ENCODE measurements at regions not wholly inside any gene's neighbourhood (a gene's known extent, or its start where the extent isn't known, plus 50 kb on each side); places are given as distances from the start of the nearest gene placed in this dataset.

DNA sequence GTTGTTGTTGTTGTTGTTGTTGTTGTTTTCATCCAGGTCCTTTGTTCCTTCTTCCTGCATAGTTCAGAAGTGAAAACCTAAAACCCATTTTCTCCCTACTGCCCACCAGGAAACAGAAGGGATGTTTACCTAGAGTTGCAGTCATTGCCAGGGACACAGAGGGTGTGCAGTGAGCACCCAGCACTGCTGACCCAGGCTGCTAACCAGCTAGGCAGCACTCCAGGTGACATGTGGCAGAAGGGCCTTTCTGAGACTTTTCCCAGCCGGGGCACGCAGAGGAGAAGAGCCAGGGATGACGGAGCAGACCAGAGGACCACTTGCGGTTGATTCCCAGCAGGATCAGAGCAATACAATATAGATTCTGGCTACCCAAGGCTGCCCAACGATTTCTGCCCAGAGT lies 286.3 kb downstream of the BCL11A start:
- H3K4me2 ChIP-seq (ENCODE audit: low read length), result no peak overlapping the region
- no peaks in the 10 kb centered on the region for H3K27me3 ChIP-seq (ENCODE audit: control insufficient read depth, insufficient read depth, low read length)
- H3K36me3 ChIP-seq (ENCODE audit: insufficient read depth, low read length), result no peaks in the 10 kb centered on the region
- H3K4me1 ChIP-seq (ENCODE audit: control insufficient read depth, insufficient read depth, low read length), result no peaks in the 10 kb centered on the region
- no peaks in the 10 kb centered on the region for H3K9me3 ChIP-seq (replicated peaks; ENCODE audit: low read length)
- H3K9ac ChIP-seq (ENCODE audit: low read depth, low read length), result no peak overlapping the region
- no peak overlapping the region for H3K4me3 ChIP-seq (ENCODE audit: low read length)

DNA sequence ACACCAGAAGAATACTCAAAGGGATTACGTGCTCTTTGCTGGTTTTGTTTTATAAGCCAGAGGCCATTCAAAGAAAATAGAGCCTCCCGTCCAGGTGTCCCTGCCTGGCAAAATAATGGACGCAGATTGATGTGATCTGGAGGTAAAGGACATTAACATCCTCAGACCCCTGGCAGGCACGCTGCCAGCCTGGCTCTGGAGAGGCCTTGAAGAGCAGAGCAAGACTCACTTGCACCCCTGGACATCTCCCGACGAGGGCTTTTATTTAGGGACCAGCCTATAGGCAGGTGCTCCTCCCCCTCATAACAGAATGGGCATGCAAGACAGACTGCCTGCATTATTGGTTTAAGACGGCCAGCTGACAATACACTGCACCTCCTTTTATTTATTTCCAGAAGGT lies 291.3 kb downstream of the BCL11A start:
- no peaks in the 10 kb centered on the region for H3K36me3 ChIP-seq (ENCODE audit: insufficient read depth, low read length)

DNA sequence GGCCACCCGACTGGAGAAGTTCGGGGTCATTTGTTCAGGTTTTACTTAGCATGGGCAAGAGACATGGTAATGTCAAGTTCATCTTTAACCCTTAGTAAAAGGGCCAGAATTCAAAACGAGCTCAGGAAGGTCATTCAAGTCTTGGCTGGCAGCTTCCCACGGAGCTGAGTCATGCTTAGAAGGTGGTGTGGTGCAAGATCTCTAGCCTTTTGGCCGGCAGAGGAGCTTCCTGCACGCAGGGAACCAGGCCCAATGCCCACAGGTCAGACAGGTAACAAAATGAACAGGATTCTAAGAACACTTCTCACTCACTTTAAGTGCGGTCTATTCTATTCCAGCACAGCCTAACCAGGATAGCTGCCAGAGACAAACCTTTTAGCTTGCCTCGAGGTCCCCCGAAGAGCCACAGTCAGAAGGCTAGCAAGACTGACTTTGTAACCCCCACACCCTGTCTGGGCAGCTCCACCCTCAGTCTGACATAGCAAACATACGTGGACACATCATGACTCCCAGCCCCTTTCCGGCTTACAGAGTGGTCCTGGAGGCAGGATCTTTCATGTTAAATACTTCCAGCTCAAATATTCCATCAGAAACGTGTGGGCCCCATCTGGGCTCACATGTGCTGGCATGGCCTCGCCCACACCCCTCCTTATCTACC lies 292.7 kb downstream of the BCL11A start:
- H3K4me2 ChIP-seq (ENCODE audit: low read length), result no peak overlapping the region
- H3K36me3 ChIP-seq (ENCODE audit: insufficient read depth, low read length), result no peaks in the 10 kb centered on the region
- no peak overlapping the region for H3K9ac ChIP-seq (ENCODE audit: low read depth, low read length)
- H3K9me3 ChIP-seq (replicated peaks; ENCODE audit: low read length), result no peaks in the 10 kb centered on the region
- no peak overlapping the region for H3K4me3 ChIP-seq (ENCODE audit: low read length)
- no peaks in the 10 kb centered on the region for H3K27me3 ChIP-seq (ENCODE audit: control insufficient read depth, insufficient read depth, low read length)
- H3K4me1 ChIP-seq (ENCODE audit: control insufficient read depth, insufficient read depth, low read length), result no peaks in the 10 kb centered on the region

More for the DNA sequence above, 291.3 kb downstream of the BCL11A start:
- Histone ChIP-seq H3K27me3 (ENCODE audit: control insufficient read depth, insufficient read depth, low read length) (no peaks in the 10 kb centered on the region), H3K4me2 (ENCODE audit: low read length) (no peak overlapping the region), H3K4me1 (ENCODE audit: control insufficient read depth, insufficient read depth, low read length) (no peaks in the 10 kb centered on the region), H3K4me3 (ENCODE audit: low read length) (no peak overlapping the region), H3K9me3 (replicated peaks; ENCODE audit: low read length) (no peaks in the 10 kb centered on the region), H3K9ac (ENCODE audit: low read depth, low read length) (no peak overlapping the region)

DNA sequence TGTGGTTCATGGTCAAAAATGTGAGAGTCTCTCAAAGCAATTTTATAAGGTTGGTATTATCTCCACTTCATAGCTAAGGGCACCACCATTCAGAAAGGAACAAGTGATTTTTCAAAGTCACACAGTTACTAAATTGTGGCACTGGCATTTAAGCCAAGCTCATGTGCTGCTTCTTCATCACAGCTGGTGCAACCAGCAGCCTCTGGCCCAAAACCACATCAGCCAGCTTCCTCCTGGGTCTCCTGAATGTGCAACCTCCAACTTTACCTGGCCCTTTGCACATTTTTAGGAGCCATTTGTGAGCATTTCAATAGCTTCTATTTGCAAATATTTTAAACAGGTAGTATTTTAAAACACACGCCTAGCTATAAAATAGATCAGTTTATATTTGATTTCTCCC lies 293.7 kb downstream of the BCL11A start:
- H3K4me1 ChIP-seq (ENCODE audit: control insufficient read depth, insufficient read depth, low read length), result no peaks in the 10 kb centered on the region
- no peak overlapping the region for H3K9ac ChIP-seq (ENCODE audit: low read depth, low read length)
- H3K4me2 ChIP-seq (ENCODE audit: low read length), result no peak overlapping the region
- H3K9me3 ChIP-seq (replicated peaks; ENCODE audit: low read length), result no peaks in the 10 kb centered on the region
- H3K36me3 ChIP-seq (ENCODE audit: insufficient read depth, low read length), result no peaks in the 10 kb centered on the region
- no peaks in the 10 kb centered on the region for H3K27me3 ChIP-seq (ENCODE audit: control insufficient read depth, insufficient read depth, low read length)
- H3K4me3 ChIP-seq (ENCODE audit: low read length), result no peak overlapping the region

DNA sequence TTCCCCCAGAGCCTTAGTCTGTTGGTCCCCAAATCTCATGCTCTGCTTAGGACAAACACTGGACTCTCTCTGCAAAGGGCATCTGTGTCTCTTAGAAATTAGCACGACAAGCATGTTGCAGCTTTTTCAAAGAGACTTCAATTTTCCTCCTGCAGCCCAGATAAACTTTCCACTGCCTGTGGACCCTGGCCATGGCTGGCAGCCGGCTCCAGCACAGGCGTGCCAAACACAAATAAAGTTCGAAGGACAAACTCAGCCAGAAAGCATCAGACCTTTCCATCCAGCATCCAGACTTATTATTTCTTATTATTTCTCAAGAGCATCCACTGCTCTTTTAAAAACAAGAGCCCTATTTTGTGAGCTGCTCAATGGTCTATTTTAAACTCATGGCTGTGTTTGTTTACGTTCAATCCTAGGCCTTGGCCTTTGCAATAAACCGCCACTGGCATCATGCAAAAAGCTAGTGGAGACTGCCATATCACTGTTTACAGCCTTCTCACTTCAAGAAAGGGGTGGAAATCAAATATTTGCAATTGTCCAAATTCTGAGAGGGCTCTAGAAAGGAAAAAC lies 300.8 kb downstream of the BCL11A start:
- no peaks in the 10 kb centered on the region for H3K9me3 ChIP-seq (replicated peaks; ENCODE audit: low read length)
- no peak overlapping the region for H3K9ac ChIP-seq (ENCODE audit: low read depth, low read length)
- H3K4me3 ChIP-seq (ENCODE audit: low read length), result no peak overlapping the region
- H3K36me3 ChIP-seq (ENCODE audit: insufficient read depth, low read length), result no peaks in the 10 kb centered on the region
- H3K4me1 ChIP-seq (ENCODE audit: control insufficient read depth, insufficient read depth, low read length), result no peaks in the 10 kb centered on the region
- no peaks in the 10 kb centered on the region for H3K27me3 ChIP-seq (ENCODE audit: control insufficient read depth, insufficient read depth, low read length)
- H3K4me2 ChIP-seq (ENCODE audit: low read length), result no peak overlapping the region

DNA sequence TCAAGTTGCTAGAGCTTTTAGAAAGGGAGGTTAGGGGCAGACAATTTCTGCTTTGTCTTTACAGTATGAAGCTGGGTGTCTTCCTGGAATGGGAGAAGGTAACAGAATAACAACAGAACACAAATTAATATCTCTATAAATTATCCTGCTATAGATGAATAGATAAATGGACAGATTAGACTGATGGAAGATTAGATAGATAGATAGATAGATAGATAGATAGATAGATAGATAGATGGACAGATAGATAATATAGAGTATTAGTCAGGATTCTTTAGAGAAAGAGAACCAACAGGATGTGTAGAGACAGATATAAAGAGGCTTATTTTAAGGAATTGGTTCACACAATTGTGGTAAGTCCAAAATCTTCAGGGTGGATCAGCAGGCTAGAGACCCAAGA lies 302.2 kb downstream of the BCL11A start:
- H3K4me1 ChIP-seq (ENCODE audit: control insufficient read depth, insufficient read depth, low read length), result no peaks in the 10 kb centered on the region
- no peaks in the 10 kb centered on the region for H3K27me3 ChIP-seq (ENCODE audit: control insufficient read depth, insufficient read depth, low read length)
- H3K4me3 ChIP-seq (ENCODE audit: low read length), result no peak overlapping the region
- no peaks in the 10 kb centered on the region for H3K9me3 ChIP-seq (replicated peaks; ENCODE audit: low read length)
- H3K4me2 ChIP-seq (ENCODE audit: low read length), result no peak overlapping the region
- no peaks in the 10 kb centered on the region for H3K36me3 ChIP-seq (ENCODE audit: insufficient read depth, low read length)
- no peak overlapping the region for H3K9ac ChIP-seq (ENCODE audit: low read depth, low read length)

DNA sequence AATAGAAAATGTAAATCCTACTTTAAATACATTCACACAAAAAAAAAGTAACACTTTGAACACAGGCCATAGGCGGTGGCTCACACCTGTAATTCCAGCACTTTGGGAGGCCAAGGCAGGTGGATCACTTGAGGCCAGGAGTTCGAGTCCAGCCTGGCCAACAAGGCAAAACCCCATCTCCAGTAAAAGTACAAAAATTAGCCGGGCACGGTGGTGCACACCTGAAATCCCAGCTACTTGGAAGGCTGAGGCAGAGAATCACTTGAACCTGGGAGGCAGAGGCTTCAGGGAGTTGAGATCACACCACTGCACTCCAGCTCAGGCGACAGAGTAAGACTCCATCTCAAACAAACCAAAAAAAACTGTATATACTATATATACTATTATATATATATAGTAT lies 303.6 kb downstream of the BCL11A start:
- no peaks in the 10 kb centered on the region for H3K27me3 ChIP-seq (ENCODE audit: control insufficient read depth, insufficient read depth, low read length)
- H3K36me3 ChIP-seq (ENCODE audit: insufficient read depth, low read length), result no peaks in the 10 kb centered on the region
- H3K9ac ChIP-seq (ENCODE audit: low read depth, low read length), result no peak overlapping the region
- no peak overlapping the region for H3K4me2 ChIP-seq (ENCODE audit: low read length)
- H3K4me3 ChIP-seq (ENCODE audit: low read length), result no peak overlapping the region
- H3K9me3 ChIP-seq (replicated peaks; ENCODE audit: low read length), result no peaks in the 10 kb centered on the region
- H3K4me1 ChIP-seq (ENCODE audit: control insufficient read depth, insufficient read depth, low read length), result no peaks in the 10 kb centered on the region

DNA sequence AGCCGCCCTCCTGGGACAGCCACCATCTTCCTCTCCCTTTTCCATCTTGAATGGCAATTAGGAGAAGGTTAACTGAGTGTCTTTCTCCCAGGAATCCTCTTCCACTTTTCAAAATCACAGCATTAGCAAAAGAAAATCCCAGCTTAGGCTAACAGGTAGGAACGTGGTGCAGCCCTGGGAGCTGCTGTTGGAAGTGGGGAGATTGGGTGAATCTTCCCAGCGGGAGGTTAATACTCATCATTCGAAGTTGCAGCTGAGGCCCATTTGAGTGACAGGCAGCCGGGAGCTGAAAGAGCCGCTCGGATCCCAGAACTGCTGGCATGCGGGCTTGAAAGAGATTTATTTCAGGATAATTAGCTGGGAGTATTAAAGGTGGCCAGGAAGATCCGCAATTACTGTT lies 306.0 kb downstream of the BCL11A start:
- no peaks in the 10 kb centered on the region for H3K36me3 ChIP-seq (ENCODE audit: insufficient read depth, low read length)
- no peaks in the 10 kb centered on the region for H3K9me3 ChIP-seq (replicated peaks; ENCODE audit: low read length)
- H3K9ac ChIP-seq (ENCODE audit: low read depth, low read length), result no peak overlapping the region
- no peaks in the 10 kb centered on the region for H3K4me1 ChIP-seq (ENCODE audit: control insufficient read depth, insufficient read depth, low read length)
- no peak overlapping the region for H3K4me3 ChIP-seq (ENCODE audit: low read length)
- H3K27me3 ChIP-seq (ENCODE audit: control insufficient read depth, insufficient read depth, low read length), result no peaks in the 10 kb centered on the region
- H3K4me2 ChIP-seq (ENCODE audit: low read length), result no peak overlapping the region

DNA sequence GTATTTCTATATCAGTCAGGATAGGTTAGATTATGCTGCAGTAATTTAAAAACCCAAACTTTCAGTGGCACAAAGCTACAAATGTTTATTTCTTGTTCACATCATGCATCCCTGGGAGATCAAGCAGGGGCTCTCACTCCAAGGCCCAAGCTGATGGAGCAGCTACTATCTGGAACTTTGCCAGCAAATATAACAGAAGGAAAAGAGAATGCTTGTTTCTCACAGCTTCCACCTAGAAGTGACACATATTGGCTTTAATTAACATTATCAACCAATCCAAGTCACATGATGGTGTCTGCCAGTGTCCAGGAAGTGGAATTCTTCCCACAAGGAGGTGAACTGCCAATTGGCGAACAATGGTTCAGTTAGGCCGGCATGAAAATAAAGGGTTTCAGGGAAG lies 306.9 kb downstream of the BCL11A start:
- H3K27me3 ChIP-seq (ENCODE audit: control insufficient read depth, insufficient read depth, low read length), result no peaks in the 10 kb centered on the region
- no peaks in the 10 kb centered on the region for H3K9me3 ChIP-seq (replicated peaks; ENCODE audit: low read length)
- no peak overlapping the region for H3K4me2 ChIP-seq (ENCODE audit: low read length)
- no peak overlapping the region for H3K9ac ChIP-seq (ENCODE audit: low read depth, low read length)
- H3K4me1 ChIP-seq (ENCODE audit: control insufficient read depth, insufficient read depth, low read length), result no peaks in the 10 kb centered on the region
- H3K4me3 ChIP-seq (ENCODE audit: low read length), result no peak overlapping the region
- H3K36me3 ChIP-seq (ENCODE audit: insufficient read depth, low read length), result no peaks in the 10 kb centered on the region

DNA sequence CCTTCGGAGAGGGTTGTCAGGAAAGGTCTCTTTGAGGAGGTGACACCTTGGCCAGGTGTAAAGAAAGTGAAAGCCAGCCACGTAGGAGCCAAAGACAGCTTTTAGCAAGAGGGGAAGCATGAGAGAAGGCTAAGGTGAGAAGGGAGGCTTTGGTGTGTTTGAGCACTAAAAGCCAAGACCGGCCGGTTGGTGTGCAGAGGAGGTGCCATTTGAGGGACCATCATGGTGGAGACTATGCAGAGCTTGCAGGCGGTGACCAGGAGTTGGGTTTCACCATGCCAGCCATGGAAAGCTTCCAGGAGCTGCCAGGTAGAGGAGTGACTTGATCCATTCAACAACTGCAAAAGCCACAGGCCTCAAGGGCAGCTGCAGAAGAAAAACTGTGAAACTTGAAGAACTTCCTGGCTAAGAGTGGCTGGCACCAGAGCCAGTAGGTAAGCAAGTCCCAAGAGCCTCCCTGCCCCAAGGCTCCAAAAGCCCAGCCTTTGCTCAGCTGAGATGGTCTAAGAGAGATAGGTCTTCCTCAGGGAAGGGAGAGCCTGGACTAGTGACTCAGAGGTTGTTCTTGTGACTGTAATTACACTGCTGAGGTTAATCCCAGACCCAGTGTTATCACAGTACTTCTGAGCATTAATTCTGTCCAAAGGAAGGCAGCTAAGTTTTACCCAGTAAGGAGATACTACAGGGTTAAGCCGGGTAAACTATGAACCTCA lies 319.0 kb downstream of the BCL11A start:
- Histone ChIP-seq H3K4me1 (ENCODE audit: control insufficient read depth, insufficient read depth, low read length) (no peaks in the 10 kb centered on the region), H3K4me3 (ENCODE audit: low read length) (no peak overlapping the region), H3K4me2 (ENCODE audit: low read length) (no peak overlapping the region), H3K36me3 (ENCODE audit: insufficient read depth, low read length) (no peaks in the 10 kb centered on the region), H3K27me3 (ENCODE audit: control insufficient read depth, insufficient read depth, low read length) (no peaks in the 10 kb centered on the region), H3K9ac (ENCODE audit: low read depth, low read length) (no peak overlapping the region), H3K9me3 (replicated peaks; ENCODE audit: low read length) (no peaks in the 10 kb centered on the region)

DNA sequence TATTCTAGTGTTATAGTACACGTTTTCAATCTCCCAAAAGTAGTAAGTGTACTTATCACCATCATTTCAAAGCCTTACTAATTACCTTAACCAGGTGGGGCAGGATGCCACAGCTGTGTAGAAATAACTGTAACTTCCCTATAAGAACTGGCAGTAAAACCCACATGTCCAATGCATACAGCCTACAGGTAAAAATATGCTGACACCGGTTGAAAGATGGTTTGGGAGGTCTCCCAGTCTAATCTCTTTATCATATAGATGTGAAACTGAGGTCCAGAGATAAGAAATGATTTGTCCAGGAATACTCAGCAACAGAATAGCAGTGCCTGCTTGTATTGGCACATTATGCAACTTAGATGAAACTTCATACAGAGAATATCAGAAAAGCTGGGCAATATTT lies 322.9 kb downstream of the BCL11A start:
- Histone ChIP-seq H3K9me3 (replicated peaks; ENCODE audit: low read length) (peaks cover 5% of the 10 kb centered on the region), H3K9ac (ENCODE audit: low read depth, low read length) (no peak overlapping the region), H3K4me1 (ENCODE audit: control insufficient read depth, insufficient read depth, low read length) (no peaks in the 10 kb centered on the region), H3K4me2 (ENCODE audit: low read length) (no peak overlapping the region), H3K36me3 (ENCODE audit: insufficient read depth, low read length) (no peaks in the 10 kb centered on the region), H3K4me3 (ENCODE audit: low read length) (no peak overlapping the region), H3K27me3 (ENCODE audit: control insufficient read depth, insufficient read depth, low read length) (no peaks in the 10 kb centered on the region)

DNA sequence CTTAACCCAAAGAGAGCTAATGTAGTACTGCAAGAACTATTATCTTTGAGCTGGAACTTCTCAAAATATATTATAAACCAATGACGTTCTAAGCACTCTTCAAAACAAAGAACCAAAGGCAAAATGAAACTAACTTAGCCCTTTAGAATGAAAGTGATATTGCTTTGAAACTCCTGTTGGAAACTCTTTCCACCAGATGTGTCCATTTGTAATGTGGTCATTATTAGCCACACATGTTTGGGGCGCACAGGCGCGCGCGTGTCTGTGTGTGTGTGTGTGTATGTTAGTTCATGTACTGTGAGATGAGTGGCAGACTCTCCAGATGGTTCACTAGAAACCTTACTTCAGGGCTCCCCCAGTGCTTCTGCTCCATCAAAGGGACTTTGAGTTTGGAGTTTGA lies 323.4 kb downstream of the BCL11A start:
- peaks cover 5% of the 10 kb centered on the region for H3K9me3 ChIP-seq (replicated peaks; ENCODE audit: low read length)
- H3K4me1 ChIP-seq (ENCODE audit: control insufficient read depth, insufficient read depth, low read length), result no peaks in the 10 kb centered on the region
- H3K4me3 ChIP-seq (ENCODE audit: low read length), result no peak overlapping the region
- no peak overlapping the region for H3K4me2 ChIP-seq (ENCODE audit: low read length)
- no peaks in the 10 kb centered on the region for H3K36me3 ChIP-seq (ENCODE audit: insufficient read depth, low read length)
- H3K9ac ChIP-seq (ENCODE audit: low read depth, low read length), result no peak overlapping the region
- H3K27me3 ChIP-seq (ENCODE audit: control insufficient read depth, insufficient read depth, low read length), result no peaks in the 10 kb centered on the region

Measured in skeletal muscle satellite cell (primary cell).